NCI-H748 treated with DMSO at 0.1 percent for 48 hours (cell line): ENCODE measurements at regions not wholly inside any gene's neighbourhood (a gene's known extent, or its start where the extent isn't known, plus 50 kb on each side); places are given as distances from the start of the nearest gene placed in this dataset.
"Not testable (repeated sequence)": the region's sequence is repeated elsewhere in the genome, so short reads cannot be mapped to it uniquely, and the experiment has no call there.

Experiments used
- DNase-seq: peaks from one replicate; lab custom pipeline; 2025; lab: John Stamatoyannopoulos, UW

DNA sequence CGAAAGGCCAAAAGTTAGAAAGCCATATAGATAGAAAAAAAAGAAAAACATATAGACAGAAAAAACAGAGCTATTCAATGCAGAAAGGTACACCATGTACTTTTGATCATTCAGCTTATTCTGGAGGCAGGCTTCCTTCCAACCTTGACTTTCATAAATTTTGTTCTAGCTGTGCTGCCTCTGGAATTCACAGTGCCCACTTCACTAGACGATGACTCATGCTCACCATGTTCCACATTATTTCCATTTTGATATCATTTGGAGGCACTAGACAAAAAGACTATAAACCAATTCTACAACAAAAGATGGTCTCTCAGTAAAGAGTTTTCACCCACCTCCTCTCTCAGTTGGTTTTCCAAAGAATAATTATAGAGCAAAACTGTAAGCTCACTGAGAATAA lies 229.0 kb upstream of the IPO5 start:
- no peak for DNase-seq

DNA sequence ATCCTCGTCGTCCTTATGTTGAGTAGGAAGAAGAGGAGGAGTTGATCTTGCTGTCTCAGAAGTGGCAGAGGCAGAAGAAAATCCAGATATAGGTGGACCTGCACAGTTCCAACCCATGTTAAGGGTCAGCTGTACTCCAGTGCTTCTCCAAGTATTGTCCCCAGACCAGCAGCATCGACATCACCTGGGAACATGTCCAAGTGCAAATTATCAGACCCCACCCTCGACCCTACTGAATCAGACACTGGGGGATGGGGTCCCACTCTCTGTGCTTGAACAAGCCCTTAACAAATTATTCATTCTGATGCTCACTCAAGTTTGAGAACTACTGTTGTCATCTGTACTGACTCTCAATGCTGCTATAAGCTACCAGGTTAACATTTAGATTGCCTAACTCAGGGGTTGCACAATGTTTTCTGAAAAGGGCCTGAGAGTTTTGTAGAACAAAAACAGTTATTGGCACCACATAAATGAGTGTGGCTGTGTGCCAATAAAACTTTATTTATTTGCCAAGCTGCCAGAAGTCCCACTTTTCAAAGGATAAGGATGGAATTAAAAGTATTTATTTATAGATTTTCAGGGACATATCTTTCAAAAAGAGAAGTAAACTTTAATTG lies 226.7 kb upstream of the IPO5 start:
- no peak for DNase-seq

DNA sequence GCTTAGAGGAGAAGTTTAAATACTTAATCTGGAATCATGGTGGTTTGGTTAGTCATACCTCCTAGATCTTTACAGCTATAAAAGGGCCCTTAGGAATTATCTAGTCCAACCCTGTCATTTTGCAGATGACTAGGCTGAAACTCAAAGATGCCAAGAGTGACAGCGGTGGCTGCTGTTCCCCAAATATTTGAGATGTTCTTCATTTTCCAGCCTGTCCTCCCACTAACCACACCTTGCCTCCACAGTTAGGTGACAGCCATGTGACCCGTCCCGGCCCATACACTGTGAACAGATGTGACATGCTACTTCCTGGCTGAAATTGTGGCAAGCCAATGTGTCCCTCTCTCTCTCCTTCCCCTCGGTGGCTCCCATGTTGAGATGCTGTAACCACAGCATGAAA lies 225.5 kb upstream of the IPO5 start:
- no peak for DNase-seq

DNA sequence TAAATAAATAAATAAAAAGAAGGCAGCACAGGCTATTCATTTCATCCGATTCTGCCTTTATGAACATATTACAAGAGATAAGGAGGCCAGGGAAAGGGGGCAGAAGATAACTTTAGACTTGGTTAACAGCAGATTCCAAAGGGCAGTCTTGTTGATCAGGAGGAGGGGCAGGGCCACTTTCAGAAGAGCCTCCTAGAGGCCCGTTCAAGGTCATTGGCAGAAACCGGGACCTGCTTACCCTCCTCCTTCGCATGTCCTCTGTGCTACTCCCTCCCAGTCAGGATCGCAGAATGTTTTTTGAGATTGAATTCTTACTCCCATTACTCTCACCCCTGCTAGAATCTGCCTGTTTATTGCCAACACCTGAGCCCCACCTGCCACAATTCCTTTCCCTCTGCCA lies 217.0 kb upstream of the IPO5 start:
- DNase-seq: no peak

DNA sequence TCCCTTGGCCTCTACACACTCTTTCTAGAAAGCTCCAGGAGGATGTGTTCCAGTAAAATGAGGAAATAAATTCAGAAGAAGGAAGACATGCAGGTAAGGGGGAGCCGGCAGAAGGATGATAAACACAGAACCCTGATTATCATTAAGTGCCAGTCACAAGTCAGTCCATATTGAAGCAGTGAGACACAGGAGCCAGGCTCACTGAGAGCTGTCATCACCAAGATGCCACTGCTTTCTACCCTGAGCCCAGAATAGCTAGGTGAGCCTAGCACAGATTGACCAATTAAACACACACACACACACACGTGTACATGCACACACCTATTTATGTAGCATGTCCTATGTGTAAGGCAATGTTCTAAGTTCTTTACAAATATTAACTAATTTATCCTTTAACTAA lies 211.4 kb upstream of the IPO5 start:
- DNase-seq: no peak

DNA sequence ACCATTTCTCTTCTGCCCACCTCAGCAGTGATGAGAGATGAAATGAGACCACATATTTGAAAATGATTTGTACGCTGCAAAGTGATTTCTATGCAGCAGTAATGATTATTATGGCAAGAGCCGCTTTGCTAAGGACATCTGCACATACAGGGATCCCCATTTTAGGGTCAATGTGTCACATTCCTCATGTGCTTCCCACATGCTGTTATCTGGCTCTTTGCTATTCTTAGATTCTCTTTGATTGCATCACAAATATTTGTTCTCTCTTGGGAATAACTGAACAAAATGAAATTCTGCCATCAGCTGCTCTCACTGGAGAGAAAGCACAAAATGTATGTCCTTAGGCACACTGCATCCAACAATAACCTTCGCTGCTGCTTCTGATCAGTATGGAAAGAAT lies 209.5 kb upstream of the IPO5 start:
- no peak for DNase-seq

DNA sequence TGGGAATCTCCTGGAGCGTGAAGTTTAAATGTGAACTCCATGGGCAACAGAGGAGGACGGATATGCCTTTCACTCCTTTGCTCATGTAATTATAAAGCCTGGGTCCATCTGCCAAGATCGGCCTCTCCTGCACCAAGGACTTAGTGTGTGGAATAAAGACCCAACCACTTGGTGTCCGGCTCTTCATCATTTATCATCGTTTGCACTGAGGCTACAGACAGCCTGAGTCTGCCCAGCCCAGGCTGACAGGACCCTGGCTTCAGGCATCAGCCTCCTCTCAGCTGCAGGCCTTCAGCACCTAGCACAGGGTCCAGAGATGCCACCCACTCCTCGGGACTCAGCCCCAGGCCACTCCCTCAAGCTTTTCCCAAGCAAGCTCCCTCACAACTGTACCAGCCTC lies 206.8 kb upstream of the IPO5 start:
- no peak for DNase-seq

DNA sequence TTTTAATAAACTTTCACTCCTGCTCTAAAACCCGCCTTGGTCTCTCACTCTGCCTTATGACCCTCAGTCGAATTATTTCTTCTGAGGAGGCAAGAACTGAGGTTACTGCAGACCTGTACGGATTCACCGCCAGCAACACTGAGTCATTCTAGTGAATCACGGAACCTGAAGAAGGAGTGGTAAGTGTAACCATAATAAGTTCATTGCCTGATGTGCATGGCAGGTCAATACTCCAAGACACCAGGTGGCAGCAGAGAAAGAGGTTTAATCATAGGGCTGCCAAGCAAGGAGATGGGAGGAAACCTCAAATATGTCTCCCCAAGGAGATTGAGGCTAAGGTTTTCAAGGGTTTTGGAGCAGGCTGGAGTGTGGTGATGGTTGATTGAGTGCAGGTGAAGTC lies 204.3 kb upstream of the IPO5 start:
- no peak for DNase-seq

DNA sequence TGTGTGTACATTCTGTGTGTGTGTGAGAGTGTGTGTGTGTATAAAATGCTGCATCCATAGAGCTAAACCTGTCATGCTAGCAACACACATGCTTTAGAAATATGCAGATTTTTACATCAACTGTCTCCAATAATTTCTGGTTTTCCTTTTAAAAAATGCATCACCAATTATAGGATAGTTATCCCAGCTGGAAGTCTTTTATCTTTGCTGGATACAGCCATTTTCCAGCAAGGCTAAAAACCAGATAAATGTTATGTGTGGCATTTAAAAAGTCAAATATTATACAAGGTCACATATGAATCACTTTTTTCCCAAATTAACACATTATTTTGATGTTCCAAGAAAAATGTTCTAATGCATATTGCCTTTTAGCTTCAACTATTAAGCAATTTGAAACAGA lies 202.0 kb upstream of the IPO5 start:
- no peak for DNase-seq

DNA sequence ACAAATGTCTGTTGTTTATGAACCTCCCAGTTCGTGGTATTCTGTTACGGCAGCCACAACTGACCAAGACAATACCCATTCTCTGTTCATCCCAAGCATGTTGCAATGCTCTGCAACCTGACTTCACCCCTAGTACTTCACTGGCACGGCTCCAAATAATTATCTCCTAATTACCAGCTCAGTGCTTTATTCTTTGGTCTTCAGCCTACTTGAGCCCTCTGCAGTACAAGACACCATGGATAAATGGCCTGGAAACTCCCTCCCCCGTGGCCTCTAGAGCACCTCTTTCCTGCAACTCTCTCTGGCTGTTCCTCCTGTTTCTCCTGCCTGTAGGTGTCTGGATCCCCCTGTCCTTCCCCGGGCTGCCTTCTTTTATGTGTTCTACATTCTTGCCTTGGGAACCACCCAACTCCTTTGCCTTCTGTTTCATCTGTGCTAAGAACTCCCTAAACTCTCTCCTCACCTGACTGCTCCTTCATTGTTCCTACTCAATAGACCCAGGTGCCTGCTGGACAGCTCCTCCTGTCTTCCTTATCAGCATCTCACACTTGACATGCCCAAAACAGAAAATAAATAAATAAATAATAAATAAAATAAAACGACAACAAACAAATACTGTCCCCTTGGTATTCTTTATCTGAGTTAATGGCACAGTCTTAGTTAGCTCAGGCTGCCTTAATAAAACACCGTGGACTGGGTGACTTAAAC lies 200.4 kb upstream of the IPO5 start:
- peak; percentile 75 for DNase-seq

DNA sequence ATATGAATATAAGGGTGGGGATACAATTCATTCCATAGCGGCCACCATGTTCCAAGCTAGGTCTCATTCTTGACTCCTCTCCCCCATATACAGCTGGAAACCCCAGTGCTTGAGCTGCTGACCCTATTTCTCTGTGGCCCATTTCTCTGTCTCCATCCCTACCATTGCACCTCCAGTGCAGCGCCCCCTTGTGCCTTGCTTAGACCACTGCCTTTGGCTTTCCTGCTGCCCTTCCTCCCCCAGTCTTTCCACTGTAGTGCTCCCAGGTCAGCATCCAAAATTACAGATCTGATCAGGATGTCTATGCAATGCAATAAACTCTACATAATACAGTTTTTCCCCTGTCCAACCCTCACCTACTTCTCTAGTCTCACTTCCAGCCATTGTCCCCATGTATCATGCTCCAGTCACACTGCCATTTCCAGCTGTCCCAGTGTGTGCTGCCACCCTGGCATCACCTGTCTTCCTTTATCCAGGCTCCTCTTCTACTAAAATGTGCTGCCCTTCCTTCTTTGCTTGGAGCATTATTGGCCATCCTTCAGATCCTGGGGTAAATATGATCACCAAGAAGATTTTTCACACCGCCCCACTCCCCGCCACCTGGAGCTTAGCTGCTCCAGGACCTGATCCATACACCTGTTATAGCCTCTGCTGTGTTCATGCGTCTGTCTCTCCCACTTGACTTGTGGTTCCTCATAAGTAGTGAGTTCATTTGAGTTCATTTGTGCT lies 199.4 kb upstream of the IPO5 start:
- no peak for DNase-seq

DNA sequence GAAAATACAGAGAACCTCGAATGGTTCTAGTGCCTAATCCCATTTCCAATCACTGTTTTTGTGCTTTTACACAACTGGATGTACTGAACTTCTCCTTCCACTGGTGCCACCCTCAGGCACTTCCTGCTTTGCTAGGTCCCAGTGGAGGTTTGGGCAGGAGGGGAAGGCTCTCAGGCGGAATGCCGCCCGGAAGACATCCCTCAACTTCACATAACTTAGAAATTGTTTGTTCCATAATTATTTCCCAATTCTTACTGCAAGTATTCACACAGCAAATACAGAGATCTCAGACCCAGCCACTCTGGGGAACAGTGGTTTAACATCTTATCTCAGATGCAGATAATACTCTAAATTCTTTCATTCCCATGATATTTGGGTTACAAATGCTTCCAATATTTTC lies 195.7 kb upstream of the IPO5 start:
- no peak for DNase-seq

DNA sequence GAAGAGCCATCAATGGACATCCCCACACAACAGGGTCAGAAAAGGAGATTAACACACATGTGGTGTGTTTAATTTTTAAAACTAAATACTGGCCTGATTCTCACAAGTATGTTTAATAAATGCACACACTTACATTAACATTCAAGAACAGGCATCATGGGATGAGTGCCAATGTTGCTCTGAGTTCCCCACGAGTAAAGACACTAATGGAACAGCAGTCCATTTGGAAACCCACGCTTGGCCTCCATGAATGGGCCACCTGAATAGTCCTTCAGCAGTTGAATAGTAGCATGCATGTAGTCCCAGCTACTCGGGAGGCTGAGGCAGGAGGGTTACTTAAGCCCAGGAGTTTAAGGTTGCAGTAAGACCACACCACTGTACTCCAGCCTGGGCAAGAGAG lies 195.2 kb upstream of the IPO5 start:
- DNase-seq: no peak

DNA sequence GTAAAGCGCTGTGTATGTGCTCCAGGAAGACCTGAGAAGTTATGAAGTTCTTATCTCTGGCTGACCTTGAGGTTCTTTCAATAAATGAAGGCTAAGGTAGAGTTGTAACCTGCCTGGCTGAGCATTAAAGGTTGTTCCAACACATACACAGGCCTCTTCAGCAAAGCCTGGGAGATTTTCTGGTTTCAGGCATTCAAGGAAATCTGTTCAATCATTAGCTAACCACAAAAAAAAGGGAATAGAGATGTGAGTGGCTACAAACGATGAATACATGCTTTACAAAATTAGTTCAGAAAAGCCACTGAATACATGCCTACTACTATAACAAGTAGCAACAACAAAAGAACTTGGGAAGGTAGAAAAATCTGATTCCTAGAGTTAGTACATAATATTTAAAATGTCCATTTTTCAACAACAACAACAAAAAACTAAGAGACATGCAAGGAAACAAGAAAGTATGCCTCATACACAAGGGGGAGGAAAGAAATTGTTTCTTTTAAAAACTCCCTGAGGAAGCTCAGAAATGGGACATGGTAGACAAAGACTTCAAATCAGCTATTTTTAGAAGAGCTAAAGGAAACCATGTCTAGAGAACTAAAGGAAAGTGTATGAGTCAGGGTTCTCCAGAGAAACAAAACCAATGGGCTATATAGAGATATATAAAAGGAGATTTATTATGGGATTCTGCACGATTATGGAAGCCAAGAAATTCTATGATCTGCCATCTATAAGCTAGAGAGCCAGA lies 191.5 kb upstream of the IPO5 start:
- no peak for DNase-seq

DNA sequence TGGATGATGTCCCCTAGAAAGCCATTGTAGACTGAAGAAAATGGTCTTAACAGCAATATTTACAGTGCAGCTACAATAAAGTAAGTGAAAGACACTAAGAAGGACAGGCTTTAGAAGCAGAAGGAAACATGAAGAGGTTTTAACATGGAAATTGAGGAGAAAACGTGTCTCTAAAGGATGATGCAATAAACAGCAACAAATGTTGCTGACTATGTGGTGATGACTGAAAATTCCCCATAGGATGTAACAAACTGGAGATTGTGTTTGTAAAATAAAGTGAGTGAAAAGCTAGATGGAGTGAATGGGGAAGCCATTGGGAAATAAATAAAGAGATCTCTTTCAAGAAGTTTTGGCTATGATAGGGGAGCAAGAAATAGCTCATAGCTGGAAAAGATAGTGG lies 186.7 kb upstream of the IPO5 start:
- no peak for DNase-seq

DNA sequence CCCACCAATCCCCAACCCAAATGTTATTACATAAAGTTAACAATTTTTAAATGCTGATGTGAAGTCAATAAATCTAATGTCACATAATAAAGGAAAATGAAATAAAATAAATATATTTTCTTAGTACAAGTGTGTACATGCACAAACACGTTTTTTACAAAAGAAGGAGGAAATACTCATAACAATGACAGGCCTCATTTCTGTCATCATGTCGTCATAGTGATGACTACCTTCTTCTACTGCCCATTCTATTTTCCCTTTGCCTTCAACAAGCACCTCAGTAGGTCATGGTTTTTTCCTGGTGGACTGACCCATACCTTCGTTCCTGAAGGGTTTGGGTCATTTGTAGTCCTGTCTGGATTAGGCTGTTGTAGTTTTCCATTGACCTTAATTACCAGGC lies 185.3 kb upstream of the IPO5 start:
- no peak for DNase-seq

DNA sequence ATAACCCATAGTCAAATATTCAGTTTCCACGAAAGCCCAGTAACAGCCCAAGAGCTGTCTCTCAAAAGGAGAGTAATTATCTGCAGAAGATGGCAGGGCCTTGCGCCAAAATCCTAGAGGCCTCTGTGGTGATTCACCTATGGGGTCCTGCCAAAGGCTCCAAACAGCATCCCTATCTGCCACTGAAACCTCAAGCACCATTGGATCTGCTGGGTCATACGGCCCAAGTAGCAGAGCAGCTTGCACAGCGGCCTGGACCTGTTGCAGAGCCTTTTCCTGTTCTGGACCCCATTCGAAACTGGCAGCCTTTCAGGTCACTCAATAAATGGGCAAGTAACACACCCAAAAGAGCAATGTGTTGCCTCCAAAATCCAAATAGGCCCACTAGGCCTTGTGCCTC lies 183.2 kb upstream of the IPO5 start:
- DNase-seq: not testable (repeated sequence)

DNA sequence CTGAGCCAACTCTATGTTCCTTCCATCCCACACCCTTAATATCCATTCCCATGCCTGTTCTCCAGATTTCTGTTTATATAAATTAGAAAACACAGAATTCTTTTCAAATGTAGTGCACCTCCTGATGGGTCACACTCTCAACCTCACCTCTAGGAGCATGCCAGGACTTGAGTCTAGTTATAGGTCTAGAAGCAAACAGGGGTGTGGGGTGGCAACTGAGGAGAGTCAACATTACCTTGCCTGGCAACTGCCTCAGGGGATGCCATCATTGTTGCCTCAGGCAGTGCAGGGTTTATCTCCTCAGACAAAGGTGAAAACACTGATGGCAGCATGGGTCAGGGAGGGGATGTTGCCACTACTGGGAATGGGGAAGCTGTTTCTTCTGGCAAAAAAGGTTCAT lies 181.0 kb upstream of the IPO5 start:
- DNase-seq: not testable (repeated sequence)

DNA sequence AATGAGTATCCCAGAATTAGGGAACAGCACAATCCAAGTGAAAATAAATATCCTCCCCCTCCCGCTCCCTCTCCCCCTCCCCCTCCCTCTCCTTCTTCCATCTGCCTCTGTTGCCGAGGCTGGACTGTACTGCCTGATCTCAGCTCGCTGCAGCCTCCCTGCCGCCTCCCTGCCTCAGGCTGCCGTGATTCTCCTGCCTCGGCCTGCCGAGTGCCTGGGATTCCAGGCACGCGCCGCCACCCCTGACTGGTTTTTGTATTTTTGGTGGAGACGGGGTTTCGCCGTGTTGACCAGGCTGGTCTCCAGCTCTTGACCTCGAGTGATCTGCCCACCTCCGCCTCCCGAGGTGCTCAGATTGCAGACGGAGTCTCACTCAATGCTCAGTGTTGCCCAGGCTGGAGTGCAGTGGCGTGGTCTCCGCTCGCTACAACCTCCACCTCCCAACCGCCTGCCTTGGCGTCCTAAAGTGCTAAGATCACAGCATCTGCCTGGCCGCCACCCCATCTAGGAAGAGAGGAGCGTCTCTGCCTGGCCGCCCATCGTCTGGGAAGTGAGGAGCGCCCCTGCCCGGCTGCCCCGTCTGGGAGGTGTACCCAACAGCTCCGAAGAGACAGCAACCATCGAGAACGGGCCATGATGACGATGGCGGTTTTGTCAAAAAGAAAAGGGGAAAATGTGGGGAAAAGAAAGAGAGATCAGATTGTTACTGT lies 178.9 kb upstream of the IPO5 start:
- DNase-seq: not testable (repeated sequence)

DNA sequence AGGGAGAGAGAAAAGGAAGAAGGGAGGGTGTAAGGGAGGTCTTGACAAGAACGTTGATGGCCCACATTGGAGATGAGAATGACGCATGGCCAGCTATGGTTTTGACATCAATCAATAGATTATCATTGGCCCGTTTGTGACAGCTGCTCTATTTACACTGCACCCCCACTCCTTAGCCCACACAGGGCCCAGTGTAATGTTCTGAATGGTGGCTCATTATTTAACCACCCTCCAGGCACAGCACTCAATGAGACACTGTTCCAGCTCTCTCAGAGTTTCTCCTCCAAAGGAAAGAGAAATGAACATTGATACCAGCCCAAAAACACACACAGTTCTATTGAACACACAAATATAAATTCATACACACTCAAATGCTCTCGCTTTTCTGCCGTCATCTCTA lies 173.0 kb upstream of the IPO5 start:
- DNase-seq: no peak

DNA sequence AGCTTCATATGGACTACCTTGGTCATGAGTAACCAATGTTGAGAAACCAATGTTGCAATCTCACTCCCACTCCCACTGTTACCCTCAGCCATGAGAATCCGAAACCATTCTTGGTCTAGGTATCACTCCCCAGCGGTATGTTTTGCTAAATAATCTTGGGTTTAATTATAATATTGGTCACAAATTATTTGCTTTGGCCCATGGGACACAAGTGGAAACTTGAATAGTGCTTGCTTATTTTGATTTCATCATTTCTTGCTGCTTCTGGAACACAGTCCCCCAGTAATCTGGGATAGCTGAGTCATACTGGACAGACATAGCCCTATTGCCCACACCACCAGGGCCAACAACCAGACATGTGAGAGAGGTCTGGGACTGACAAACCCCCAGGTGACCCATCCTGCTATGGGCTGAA lies 171.6 kb upstream of the IPO5 start:
- no peak for DNase-seq

DNA sequence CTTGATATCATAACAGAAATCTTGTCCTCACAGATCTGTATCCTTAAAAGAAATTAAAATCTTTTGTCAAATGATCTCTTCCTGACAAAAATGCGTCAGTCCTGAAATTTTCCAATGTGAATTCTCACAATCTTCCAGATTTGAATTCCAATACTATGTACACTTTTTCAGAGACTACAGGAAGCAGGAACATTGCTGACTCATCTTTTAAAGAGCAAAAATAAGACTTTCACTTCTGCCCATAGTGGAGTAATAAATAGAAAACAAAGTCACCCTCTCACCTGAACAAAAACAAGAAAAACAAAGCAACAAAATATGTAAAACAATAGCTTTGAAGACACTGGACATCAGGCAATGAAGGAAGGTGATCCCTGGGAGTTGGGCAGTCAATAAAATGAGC lies 167.0 kb upstream of the IPO5 start:
- DNase-seq: no peak
